Kasumi-1 (cell line): ENCODE measurements at regions not wholly inside any gene's neighbourhood (a gene's known extent, or its start where the extent isn't known, plus 50 kb on each side); places are given as distances from the start of the nearest gene placed in this dataset.

Experiments
- DNase-seq, 2 experiments: peaks; one replicate each; lab custom pipeline; 2025; lab: John Stamatoyannopoulos, UW

DNA sequence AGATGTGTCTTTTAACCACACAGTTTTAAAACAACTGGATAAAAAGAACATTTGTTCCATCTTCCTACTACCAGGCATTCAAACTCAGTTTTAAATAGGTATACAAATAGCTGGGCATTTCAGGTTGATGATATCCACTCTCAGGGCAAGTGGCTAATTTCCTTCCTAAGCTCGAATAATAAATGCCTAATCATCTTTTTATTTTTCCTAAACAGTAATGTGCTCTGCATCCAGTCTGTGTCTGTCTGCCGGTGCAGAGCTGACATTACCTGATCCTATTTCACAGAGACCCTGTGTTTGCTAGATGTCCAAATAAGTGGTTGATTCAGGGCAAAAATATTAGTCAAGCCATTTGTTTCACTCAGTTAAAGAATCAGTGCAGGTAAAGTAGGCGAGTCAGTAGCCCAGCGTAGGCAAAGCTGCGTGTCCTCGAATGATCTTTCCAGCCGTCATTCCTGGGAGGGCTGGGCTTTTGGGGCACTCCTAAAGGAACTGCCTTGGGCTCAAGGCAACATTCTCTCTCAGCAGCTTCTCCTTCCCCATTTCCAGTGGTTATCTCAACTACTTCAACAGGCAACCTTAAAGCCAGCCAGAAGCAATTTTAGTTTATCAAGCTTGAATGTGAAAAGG lies 74.2 kb upstream of the BMP2 start:
- no peak for DNase-seq

DNA sequence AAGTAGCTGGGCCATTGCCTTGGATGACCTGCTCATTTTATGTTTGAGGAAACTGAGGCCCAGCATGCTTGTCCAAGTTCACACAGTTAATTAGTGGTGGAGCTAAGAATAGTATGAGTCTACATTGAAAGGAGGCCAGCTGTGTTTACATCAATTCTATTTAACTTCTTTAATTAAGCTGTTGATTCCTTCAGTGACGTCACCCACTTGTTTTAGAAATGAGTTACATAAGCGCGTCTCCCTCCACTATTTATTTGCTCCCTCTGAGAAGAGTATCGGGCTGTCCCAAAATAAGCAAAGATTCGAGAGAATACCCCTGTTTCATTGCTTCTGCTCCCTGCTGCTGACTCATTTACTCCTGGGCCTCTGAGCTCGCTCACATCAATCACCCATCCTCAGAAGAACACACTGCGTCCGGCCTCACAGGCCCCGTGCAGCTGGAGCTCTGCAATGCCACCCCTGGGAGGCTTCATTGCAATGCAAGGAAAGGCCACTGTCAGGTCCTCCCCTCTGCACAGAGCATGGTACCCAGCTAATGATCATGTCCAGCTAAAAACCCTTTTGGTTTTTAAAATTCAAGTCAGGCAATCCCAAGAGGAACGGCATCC lies 74.8 kb upstream of the BMP2 start:
- no peak for DNase-seq

DNA sequence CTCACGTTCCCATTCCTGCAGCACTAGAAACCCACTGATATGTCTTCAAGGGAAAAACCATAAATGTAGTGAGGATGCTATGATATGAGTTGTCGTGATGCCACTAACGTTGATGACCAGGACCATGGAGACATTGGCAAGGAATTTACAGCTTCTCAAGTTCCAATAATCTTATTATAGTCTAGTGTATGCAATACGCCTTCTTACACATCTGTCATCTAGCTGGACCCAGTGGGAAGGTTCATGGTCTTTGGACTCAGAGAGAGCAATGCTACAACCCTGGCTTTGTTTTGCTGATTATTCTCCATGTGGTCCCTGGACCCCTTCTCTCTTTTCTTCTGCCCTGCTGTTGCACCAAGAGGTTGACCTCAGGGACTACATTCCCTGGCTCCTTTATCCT lies 76.0 kb upstream of the BMP2 start:
- no peak for DNase-seq

DNA sequence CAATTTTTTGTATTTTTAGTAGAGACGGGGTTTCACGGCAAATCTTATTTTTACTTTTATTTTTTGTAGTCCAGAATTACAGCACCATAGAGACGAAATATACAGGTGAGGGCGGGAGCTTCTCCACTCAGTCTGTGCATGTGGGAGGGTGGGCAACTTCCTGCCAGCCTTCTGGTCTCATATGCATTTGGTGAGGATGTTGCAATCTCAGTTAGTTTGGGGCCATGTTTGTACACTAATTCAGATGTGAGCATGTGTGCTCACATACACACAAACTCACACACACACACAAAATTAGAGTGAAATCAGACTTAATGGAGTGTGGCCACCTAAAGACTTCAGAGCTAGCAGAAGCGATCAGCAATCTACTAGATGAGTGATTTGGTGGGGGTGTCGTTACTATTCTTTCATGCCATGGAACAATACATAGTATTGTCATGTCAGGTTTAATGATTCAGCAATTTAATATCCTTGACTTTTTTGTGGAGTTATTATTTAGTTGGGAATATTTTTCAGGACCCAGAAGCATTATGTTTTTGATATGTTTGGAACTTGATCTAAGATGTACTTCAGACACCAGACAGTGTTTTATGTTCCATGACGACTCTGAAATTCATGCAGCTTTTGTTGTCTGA lies 78.0 kb upstream of the BMP2 start:
- no peak for DNase-seq

DNA sequence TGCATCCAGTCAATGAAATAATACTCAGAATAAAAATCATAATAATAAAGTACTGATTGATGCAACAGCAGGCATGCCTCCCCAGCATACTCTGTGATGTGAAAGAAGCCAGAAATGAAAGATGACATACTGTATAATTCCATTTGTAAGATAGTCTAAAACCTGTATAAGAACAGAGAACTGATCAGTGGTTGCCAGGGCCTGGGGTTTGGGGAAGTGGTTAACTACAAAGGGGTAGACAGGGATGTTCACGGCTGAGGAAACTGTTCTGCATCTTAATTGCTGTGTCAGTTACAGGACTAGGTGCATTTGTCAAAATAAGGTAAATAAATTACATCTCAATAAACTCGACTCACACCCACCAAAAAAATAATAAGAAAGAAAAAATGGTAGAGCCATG lies 81.3 kb upstream of the BMP2 start:
- peak; percentile 16 to 56 for DNase-seq

DNA sequence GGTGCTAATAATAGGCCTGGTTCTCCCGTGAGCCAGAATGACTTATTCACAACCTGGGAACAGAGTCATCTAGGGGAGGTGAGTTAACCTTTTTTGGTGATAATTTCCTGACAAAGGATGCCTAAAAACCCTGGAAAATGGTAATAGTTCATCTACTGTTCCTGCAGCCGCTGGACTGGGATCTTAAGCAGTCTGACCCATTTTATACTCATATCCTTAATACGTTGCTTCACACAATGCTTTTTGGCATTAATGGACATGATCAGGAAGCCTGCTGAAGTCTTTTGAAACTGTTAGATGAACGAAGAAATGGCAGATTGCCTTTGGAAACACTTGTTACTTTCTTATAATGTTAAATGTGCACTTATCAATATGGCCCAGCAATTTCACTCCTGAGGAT lies 81.9 kb upstream of the BMP2 start:
- no peak for DNase-seq

DNA sequence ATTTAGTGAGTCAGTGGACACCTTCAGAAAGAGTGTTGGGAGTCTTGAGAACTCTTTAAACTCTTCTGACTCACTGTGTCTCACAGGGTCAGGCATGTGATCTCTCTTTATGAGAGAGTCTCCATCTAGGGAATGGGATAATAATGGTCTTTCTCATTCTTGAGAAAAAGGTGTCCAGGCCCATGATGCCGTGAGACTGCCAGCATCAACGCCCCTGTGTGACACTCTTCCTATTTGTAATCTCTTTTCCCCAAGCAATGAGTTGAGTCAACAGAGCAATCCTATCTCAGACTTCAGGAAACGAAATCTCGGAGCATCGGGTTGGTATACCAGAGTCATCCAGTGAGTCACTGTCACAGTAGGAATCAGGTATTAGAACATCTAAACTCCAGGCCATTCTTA lies 82.3 kb upstream of the BMP2 start:
- DNase-seq, result no peak

DNA sequence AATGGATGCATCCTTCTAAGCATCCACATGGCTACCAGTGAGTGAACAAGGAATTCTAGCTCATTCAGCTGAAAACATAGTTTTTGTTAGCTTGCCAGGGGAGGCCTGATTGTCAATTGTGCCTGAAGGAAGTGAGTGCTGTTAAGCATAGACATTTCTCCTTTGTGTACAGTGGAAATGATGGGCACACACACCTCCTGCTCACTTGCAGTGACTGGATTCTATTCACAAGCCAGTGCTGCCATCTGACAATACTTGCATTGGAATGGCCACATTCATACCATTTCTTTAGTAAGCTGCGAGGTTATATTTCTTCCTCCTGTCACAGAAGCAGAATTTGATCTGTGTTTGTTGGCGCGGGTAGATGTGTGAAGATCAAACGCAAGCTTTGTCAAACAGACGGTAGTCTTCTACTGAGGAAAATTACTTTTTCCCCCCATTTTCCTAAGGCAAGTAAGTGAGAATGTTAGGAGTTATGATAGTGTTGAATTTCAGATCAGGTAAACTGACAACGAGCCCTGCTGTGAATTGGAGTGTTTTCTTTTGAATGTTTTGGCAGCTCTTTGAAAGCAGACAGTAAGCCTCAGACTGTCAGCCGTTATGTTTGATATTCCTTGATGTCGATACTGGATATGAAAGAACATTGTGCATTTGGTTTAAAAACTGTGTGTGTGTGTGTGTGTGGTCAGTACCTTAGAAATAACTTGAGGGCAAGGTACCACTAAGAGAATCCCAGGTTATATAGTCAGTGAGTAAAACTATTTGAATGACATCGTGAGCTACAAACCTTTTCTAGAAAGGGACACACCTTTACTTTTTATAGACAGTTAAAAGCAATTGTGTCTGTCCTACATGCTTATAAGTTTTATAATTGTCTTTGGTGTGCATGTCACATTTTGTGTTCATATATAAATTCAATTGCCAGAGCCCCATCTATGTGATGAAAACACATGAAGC lies 84.2 kb upstream of the BMP2 start:
- no peak for DNase-seq

DNA sequence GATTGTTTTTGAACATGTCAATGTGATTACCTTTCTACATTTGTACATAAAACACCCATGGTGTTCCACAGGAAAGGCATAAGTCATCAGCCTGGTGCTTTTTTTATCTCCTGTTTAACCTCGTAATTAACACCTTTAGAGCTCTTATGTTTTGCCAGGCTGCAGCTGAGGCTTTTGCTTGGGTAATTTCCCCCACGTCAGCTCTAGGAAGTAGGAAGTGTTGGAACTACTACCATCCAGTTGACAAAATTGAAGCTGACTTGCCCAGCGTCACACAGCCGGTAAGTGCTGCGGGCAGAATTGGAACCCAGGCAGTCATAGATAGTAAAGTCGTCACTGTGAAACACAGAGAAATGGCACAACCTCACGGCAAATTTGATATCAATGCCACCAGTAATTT lies 86.6 kb upstream of the BMP2 start:
- DNase-seq, result no peak

DNA sequence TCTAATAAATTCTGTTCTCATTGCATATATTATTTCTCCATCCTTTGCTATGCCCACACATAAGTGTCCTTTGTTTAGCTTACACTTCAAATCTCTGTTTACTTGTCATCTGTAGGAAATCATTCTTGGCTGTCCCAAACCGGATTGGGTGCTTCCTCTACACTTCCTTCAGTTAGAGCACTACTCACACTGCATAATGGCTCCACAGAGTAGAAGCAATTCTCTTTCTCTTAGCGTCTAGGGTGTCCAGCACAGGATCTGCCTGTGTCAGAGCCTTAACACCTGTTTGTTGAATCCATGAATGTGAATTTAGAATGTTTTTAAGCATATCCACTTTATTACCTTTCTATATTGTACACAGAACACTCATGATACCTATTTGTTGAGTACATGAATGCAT lies 87.0 kb upstream of the BMP2 start:
- no peak for DNase-seq

DNA sequence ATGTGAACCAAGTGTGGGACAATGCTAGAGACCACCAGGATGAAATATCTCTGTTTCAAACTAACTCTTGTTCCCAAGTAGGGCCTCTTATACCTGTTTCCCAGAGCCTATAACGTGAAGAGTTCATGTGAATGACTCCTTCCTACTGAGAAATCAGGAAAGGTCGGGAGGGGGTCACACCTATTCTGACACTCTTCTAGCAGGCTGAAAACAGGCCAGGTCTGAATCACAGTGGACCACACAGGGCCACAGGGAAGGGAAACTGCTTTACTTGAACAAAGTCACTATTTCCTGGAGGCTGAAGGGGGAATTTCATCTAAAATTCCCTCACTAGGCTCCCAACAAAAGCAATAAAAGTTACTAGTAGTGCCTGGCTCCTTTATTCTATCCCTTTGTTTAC lies 88.4 kb upstream of the BMP2 start:
- no peak for DNase-seq

DNA sequence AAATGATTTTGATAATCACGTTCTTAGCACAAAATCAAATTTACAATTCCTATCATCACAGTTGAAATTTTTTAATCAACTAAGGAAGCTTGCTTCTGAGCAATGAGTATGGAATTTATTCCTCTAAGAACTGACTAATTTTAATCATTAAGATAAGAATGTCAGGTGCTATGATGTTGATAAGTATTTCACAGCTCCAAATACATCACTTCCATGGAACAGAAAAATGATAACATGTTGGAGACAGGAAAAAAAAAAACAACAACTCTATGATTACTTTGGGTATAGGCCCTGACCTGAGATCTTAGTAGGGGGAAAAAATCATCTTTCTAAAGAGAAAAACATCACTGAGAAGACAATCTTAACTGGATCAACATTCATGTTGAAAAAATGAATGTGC lies 89.4 kb upstream of the BMP2 start:
- DNase-seq, result no peak

DNA sequence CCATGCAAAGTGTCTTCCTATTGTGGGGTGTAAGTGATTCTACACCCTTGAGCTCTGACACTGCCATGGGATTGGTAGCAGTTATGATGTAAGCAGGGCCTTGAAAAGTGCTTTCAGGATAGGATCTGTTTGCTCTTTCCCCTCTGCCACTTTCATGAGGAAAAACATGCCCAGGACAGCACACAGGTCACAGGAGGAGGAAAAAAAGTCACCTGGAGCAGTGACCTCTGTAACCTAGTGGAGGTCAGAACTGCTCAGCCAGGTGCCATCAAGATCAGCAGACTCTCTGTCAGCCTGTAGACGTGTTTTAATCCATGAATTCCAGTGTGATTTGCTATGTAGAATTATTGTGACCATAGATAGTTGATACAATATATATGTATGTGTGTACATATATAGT lies 92.7 kb upstream of the BMP2 start:
- no peak for DNase-seq

DNA sequence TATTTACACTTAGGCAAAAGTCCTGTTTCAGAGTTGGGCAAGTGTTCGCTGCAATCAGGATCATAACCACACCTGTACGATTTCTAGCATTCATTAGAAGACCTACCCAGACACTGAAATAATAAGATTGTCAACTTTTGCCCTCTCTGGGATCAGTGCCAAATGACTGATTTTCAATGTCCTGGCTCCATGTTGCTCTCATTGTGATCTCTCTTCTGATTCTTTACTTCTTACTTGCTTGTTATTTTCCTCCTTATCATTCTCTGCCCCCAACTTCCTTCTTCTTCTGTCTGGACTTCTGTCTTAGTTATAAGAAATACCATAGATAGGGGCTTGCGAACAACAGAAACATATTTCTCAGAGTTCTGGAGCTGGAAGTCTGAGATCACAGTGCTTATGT lies 94.4 kb upstream of the BMP2 start:
- DNase-seq, result no peak

DNA sequence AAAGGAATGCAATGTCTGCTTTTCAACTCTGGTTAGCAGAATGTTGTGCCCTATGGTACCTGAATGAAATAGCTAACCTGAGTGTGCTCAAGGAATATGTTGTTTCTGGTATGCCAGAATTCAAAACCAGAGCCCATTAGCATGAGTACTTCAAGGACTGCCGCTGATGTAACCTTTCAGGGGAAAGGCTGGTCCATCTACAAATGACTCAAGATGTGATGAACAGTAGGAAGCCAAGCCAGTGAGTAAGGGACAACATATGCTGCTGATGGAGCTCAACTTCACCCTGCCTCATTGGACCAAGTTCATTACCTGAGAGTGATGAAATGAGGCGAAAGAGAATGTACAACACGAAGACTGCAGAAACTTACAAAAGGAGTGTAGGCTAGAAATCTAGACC lies 95.7 kb upstream of the BMP2 start:
- DNase-seq, result no peak

DNA sequence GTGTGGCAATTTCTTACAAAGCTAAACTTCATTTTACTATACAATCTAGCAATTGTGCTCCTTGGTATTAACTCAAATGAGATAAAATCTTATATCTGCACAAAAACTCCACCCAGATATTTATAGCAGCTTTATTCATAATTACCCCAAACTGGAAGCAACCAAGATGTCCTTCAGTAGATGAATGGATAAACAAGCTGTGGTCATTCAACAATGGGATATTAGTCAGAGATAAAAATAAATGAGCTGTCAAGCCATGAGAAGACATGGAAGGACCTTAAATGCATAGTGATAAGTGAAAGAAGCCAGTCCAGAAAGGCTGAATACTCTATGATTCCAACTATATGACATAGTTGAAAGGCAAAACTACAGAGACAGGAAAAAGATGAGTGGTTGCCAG lies 98.9 kb upstream of the BMP2 start:
- DNase-seq, result no peak

DNA sequence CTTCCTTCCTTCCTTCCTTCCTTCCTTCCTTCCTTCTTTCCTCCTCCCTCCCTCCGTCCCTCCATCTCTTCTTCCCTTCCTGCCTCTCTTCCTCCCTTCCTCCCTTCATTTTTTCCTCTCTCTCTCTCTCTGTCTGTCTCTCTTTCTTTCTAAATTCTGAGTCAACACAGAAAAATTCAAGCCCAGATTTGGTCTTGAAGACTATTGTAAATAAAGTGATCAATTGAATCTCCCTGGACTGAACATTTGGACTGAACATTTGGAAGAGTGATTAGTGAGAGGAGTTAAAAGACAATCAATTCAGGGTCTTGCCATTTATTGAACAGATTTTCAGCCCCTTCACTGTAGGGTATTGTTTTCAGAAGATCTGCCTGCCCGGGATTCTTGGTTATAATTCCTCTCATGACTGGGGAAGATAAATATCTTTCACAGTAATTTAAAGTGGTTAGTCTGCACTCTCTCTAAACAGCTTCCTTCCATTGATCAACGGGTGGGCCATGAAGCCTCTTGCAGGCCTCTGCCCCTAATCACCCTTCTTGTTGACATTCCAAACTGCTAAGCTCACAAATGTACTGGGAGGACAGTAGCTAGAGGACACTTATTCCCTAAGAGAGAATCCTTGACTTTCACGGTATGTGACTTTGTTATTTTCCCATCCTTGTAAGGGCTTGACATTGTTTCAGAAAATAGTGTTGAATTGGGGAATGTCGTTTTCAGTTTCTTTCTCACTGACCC lies 101.7 kb upstream of the BMP2 start:
- no peak for DNase-seq

DNA sequence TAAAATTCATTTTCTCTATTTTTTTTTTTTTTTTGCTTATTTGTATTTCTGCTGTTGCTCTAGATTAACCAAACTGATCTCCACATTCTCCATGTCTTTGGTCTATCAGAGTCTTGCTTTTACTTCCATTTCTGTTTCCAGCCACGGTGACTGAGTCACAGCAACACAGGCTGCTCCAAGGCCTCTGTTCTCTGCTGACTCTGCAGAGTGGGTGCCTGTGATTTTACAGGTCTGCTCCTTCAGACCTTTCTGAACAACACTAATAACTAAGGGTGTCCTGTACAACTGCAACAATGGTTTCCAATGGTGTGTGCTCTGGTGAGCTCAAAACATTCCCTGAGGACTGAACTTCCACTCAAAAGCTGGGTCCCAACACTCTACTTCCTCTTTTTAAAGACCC lies 102.3 kb upstream of the BMP2 start:
- no peak for DNase-seq

DNA sequence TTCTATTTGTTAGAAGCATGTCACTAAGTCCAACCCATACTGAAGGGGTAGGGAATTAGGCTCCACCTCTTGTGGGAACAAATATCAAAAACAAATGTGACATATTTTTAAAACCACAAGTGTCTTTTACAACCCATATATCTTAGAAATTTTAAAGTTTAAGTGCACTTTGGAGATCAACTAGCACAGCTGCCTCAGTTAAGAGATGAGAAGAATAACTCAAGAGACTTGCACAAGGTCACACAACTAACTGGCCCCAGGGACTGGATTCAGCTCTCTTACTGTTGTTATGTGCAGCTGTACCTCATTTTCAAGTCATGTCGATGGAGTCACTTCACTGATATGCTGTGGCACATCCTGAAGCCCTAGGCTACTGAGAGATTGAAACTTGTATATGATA lies 102.9 kb upstream of the BMP2 start:
- DNase-seq, result no peak

DNA sequence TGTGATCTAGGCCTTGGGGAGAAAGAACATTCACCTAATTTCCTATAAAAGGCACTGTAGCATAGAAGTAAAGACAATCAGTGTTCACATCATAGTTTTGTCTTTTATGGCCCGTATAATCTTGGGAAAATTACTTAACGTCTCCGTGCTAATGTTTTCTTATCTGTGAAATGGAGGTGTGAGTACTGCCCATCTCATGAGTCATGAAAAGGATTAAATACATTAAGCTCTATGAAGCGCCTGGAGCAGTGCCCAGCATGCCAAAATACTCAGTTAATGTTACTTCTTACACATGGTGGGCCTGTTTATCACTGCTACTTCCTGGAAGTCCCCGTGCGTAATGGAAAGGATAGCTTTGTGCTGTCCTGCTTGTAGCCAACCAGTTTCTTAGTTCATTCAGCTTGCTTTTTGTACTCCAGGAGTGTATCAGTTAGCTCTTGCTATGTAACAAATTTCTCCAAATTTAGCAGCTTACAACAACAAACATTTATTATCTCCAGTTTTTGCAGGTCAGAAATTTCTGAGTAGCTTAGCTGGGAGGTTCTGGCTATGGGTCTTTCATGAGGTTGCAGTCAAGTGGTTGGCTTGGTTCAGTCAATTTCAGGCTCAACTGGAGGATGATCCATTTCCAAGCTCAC lies 103.6 kb upstream of the BMP2 start:
- no peak for DNase-seq

DNA sequence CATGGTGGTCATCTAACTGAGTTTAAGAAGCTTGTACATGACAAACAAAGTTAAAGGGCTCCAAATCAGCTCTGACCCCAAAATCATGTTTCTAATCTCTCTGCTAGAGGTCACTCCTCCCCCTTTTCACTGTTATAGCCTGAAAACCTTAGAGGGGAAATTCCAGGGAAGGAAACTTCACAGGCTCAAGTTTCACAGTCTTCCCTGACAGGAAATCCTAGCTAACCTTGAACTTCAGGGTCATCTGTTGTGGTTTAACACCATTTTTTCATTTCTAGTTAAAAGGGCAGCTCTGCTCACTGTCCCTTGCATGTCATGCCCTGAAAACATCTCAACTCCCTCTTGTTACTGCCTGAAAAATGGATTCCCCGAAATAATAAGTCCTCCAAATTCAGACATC lies 104.4 kb upstream of the BMP2 start:
- DNase-seq, result no peak

DNA sequence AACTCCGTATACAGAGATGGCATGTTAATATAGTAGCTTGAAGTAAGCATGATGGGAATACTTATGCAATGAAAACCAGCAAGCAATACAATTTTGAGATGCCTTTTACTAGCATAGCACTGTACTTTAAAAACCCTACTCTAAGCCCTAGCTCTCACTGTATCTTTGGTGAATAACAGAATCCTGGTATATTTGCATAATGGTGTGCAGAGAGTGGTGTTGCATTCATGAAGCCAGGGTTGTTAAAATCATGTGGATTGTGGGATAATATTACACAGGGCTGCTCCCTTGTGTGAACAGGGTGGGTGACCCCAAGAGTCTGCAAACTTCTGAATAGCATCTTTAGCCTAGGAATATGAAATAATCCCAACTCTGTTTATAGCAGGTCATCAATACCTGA lies 105.2 kb upstream of the BMP2 start:
- no peak for DNase-seq
